T-cell (primary cell): ENCODE measurements at regions not wholly inside any gene's neighbourhood (a gene's known extent, or its start where the extent isn't known, plus 50 kb on each side); places are given as distances from the start of the nearest gene placed in this dataset.

ENCODE experiments used
- ATAC-seq, 4 experiments: fragments of 200-7000 bp in 3 of 4; fragments of 150-1000 bp in 1 of 4; cut with Tn5 transposase; replicated peaks in 1 of 4; 1 replicate in 3 of 4; 2 replicates in 1 of 4; pipeline ENCODE4 v1.10.0; 2021; ENCODE audit warnings: moderate library complexity in 3 of 4, mild to moderate bottlenecking in 2 of 4, moderate number of reproducible peaks in 1 of 4
- CTCF ChIA-PET, 2 donors: fragments of 300-600 bp; sonication (Branson Sonifier 250); formaldehyde crosslinking; loops; one replicate each; lab custom pipeline; 2022; ENCODE audit warnings: antibody characterized with exemption in 2 of 2; lab: Charles Lee
- POLR2A ChIA-PET, 2 donors: fragments of 300-600 bp; sonication (Branson Sonifier 250); formaldehyde crosslinking; loops; one replicate each; lab custom pipeline; 2022; ENCODE audit warnings: antibody characterized with exemption in 2 of 2; lab: Charles Lee
- DNase-seq, 35 experiments: peaks; one replicate each; pipeline versions ENCODE4 v3.0.0 to v3.0.0-alpha.2; 2013 to 2023
- H3K27ac ChIP-seq: one replicate; pipeline ENCODE4 v1.5.1; 2013; ENCODE audit warnings: low read length
- H3K27me3 ChIP-seq, 2 experiments: replicated peaks in 1 of 2; 1 replicate in 1 of 2; 2 replicates in 1 of 2; pipeline versions ENCODE4 v1.6.1 to v1.7.0; 2013; ENCODE audit warnings: low read length in 1 of 2, mixed read lengths in 1 of 2; ENCODE audit not compliant: control insufficient read depth in 2 of 2, insufficient read depth in 2 of 2; ENCODE audit errors: extremely low read depth in 1 of 2
- H3K36me3 ChIP-seq, 2 donors: 1 replicate in 1 of 2; 2 replicates in 1 of 2; pipeline versions ENCODE4 v1.6.1 to v1.7.0; 2013; ENCODE audit warnings: low read length in 1 of 2; ENCODE audit not compliant: control insufficient read depth in 2 of 2, insufficient read depth in 1 of 2; ENCODE audit errors: extremely low read depth in 1 of 2
- H3K4me1 ChIP-seq, 2 experiments: 1 replicate in 1 of 2; 2 replicates in 1 of 2; pipeline versions ENCODE4 v1.6.1 to v1.7.0; 2013; ENCODE audit warnings: low read length in 2 of 2, mixed read lengths in 1 of 2; ENCODE audit not compliant: insufficient read depth in 2 of 2, control insufficient read depth in 1 of 2; ENCODE audit errors: extremely low read depth in 1 of 2
- H3K4me3 ChIP-seq, 2 donors: 1 replicate in 1 of 2; 2 replicates in 1 of 2; pipeline versions ENCODE4 v1.5.1 to v1.7.0; 2013; ENCODE audit warnings: mild to moderate bottlenecking in 2 of 2, low read length in 1 of 2, moderate library complexity in 1 of 2; ENCODE audit not compliant: control insufficient read depth in 1 of 2; ENCODE audit errors: extremely low read depth in 1 of 2
- H3K9me3 ChIP-seq: 2 replicates; pipeline ENCODE4 v1.7.0; 2013
- H3K27ac Mint-ChIP-seq, 2 donors: one replicate each; pipeline ENCODE4 v1.8.0; 2020 to 2021; ENCODE audit warnings: mild to moderate bottlenecking in 2 of 2, mixed read lengths in 2 of 2
- H3K27me3 Mint-ChIP-seq, 2 donors: one replicate each; pipeline ENCODE4 v1.8.0; 2021 to 2022; ENCODE audit warnings: mixed read lengths in 2 of 2
- H3K36me3 Mint-ChIP-seq: one replicate; pipeline ENCODE4 v1.8.0; 2021; ENCODE audit warnings: mixed read lengths
- H3K4me1 Mint-ChIP-seq, 3 donors: one replicate each; pipeline ENCODE4 v1.8.0; 2020 to 2022; ENCODE audit warnings: mixed read lengths in 3 of 3, mild to moderate bottlenecking in 1 of 3
- H3K4me3 Mint-ChIP-seq, 3 donors: one replicate each; pipeline ENCODE4 v1.8.0; 2020 to 2022; ENCODE audit warnings: mild to moderate bottlenecking in 3 of 3, mixed read lengths in 3 of 3, moderate library complexity in 3 of 3
- H3K9me3 Mint-ChIP-seq, 3 donors: one replicate each; pipeline ENCODE4 v1.8.0; 2020 to 2022; ENCODE audit warnings: mixed read lengths in 3 of 3
- WGBS: methylation state at CpG from one replicate; pipeline ENCODE4 v1.1.5; 2013; ENCODE audit warnings: missing lambda C conversion rate; ENCODE audit not compliant: insufficient coverage; 5-methylcytosine and 5-hydroxymethylcytosine counted together

GRCh38 chr12:126534942-126535341 is 1469.7 kb downstream of the AACS start:
- DNase-seq (no peak), ATAC-seq (no peak)
- no peaks in the 10 kb centered on the region for H3K36me3 ChIP-seq
- Mint-ChIP-seq H3K36me3 (no peaks in the 10 kb centered on the region), H3K4me3 (no peak overlapping the region), H3K9me3 (peaks cover 0 to 2% (median 0%) of the 10 kb centered on the region in 3 donors), H3K4me1 (no peaks in the 10 kb centered on the region), H3K27ac (no peak overlapping the region), H3K27me3 (no peaks in the 10 kb centered on the region)
- H3K27me3 ChIP-seq, result no peaks in the 10 kb centered on the region
- H3K4me1 ChIP-seq, result no peaks in the 10 kb centered on the region
- ChIA-PET POLR2A (no interaction called here), CTCF (no interaction called here)
- H3K4me3 ChIP-seq, result no peak overlapping the region
- no peak overlapping the region for H3K27ac ChIP-seq
- 100% methylated on average over 1 of the region's 1 CpG for whole genome bisulfite sequencing
- no peaks in the 10 kb centered on the region for H3K9me3 ChIP-seq

GRCh38 chr12:126535971-126536370 is 1470.7 kb downstream of the AACS start:
- H3K27me3 ChIP-seq, result no peaks in the 10 kb centered on the region
- Mint-ChIP-seq H3K9me3 (peaks cover 0 to 2% (median 0%) of the 10 kb centered on the region in 3 donors), H3K27me3 (no peaks in the 10 kb centered on the region), H3K27ac (no peak overlapping the region), H3K36me3 (no peaks in the 10 kb centered on the region), H3K4me1 (no peaks in the 10 kb centered on the region), H3K4me3 (no peak overlapping the region)
- no peaks in the 10 kb centered on the region for H3K4me1 ChIP-seq
- ATAC-seq, result no peak
- H3K4me3 ChIP-seq, result no peak overlapping the region
- CTCF ChIA-PET, result no interaction called here
- no peaks in the 10 kb centered on the region for H3K9me3 ChIP-seq
- DNase-seq, result no peak
- POLR2A ChIA-PET, result no interaction called here
- 70% methylated on average over 2 of the region's 4 CpGs for WGBS
- no peaks in the 10 kb centered on the region for H3K36me3 ChIP-seq
- no peak overlapping the region for H3K27ac ChIP-seq

DNA sequence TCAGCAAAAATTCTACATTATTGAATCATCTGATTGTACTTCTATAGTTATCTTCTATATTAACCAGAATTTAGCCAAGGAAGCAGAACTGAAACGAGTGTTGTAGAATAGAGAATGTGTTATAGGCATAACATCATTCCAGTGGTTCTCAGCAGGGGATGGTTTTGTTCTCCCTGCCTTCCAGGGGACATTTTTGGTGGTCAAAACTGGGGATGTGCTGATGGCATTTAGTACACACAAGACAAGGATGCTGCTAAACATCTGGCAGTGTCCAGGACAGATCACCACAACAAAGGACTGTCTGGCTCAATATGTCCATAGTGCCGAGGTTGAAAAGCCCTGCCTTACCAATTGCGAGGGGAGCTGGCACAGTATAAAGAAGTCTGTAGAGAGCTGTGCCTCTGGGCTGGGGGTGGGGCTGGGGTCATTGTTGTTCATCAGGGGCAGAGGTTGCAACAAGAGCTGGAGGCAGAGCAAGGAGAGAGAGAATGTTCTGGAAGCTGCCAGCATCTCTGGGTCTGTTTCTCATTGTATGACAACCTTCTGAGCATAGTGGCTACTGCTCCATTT is 1472.8 kb downstream of the AACS start:
- ATAC-seq (no peak), DNase-seq (no peak)
- Histone ChIP-seq H3K36me3 (no peaks in the 10 kb centered on the region), H3K4me3 (no peak overlapping the region), H3K9me3 (no peaks in the 10 kb centered on the region), H3K27me3 (no peaks in the 10 kb centered on the region), H3K27ac (no peak overlapping the region), H3K4me1 (no peaks in the 10 kb centered on the region)
- H3K4me1 Mint-ChIP-seq, result no peaks in the 10 kb centered on the region
- H3K4me3 Mint-ChIP-seq, result no peak overlapping the region
- 100% methylated on average over 2 of the region's 3 CpGs for WGBS
- H3K27me3 Mint-ChIP-seq, result no peaks in the 10 kb centered on the region
- ChIA-PET POLR2A (no interaction called here), CTCF (no interaction called here)
- no peaks in the 10 kb centered on the region for H3K36me3 Mint-ChIP-seq
- H3K9me3 Mint-ChIP-seq, result peaks cover 0 to 2% (median 0%) of the 10 kb centered on the region in 3 donors
- H3K27ac Mint-ChIP-seq, result no peak overlapping the region

DNA sequence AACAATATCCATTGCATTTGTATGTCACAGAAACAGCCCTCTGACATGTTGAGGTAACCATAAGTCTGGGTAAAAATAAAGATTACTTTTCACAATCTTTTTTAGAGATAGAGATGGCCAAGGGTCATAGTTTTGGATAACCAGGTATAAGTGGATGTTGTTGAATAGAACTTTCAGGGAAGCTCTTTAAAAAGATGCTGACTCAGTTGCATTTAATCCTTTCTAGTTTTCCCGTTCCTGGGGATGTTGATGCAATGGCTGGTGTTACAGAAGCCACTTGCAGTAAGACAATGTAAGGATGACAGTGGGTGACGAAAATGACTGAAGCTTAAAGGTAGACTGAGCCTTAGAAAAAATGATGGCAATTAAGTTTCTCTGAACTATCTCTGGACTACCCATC is 1473.7 kb downstream of the AACS start:
- CTCF ChIA-PET, result no interaction called here

GRCh38 chr12:126545411-126545810 is 1480.2 kb downstream of the AACS start:
- POLR2A ChIA-PET, result no interaction called here
- ATAC-seq (no peak), DNase-seq (no peak)
- Mint-ChIP-seq H3K4me3 (no peak overlapping the region), H3K4me1 (no peaks in the 10 kb centered on the region), H3K36me3 (no peaks in the 10 kb centered on the region), H3K9me3 (peaks cover 0 to 4% (median 3%) of the 10 kb centered on the region in 3 donors), H3K27me3 (no peaks in the 10 kb centered on the region), H3K27ac (no peak overlapping the region)
- H3K27ac ChIP-seq, result no peak overlapping the region
- H3K36me3 ChIP-seq, result no peaks in the 10 kb centered on the region
- H3K4me3 ChIP-seq, result no peak overlapping the region
- no peaks in the 10 kb centered on the region for H3K27me3 ChIP-seq
- CTCF ChIA-PET, result no interaction called here
- peaks cover 4% of the 10 kb centered on the region for H3K9me3 ChIP-seq
- no peaks in the 10 kb centered on the region for H3K4me1 ChIP-seq
- no CpG with 5 or more reads among the region's 4 CpGs for WGBS

More for the DNA sequence above, 1473.7 kb downstream of the AACS start:
- Mint-ChIP-seq H3K4me1 (no peaks in the 10 kb centered on the region), H3K27ac (no peak overlapping the region), H3K36me3 (no peaks in the 10 kb centered on the region), H3K9me3 (peaks cover 0 to 2% (median 0%) of the 10 kb centered on the region in 3 donors), H3K4me3 (no peak overlapping the region), H3K27me3 (no peaks in the 10 kb centered on the region)
- H3K4me3 ChIP-seq, result no peak overlapping the region
- 71% methylated on average over 1 of the region's 2 CpGs for WGBS
- H3K36me3 ChIP-seq, result no peaks in the 10 kb centered on the region
- no peak overlapping the region for H3K27ac ChIP-seq
- H3K4me1 ChIP-seq, result no peaks in the 10 kb centered on the region
- peaks cover 2% of the 10 kb centered on the region for H3K9me3 ChIP-seq
- POLR2A ChIA-PET, result no interaction called here
- ATAC-seq (no peak), DNase-seq (no peak)
- no peaks in the 10 kb centered on the region for H3K27me3 ChIP-seq

- ATAC-seq (no peak), DNase-seq (no peak)
- peaks cover 0 to 4% (median 3%) of the 10 kb centered on the region in 3 donors for H3K9me3 Mint-ChIP-seq
- Histone ChIP-seq H3K27me3 (no peaks in the 10 kb centered on the region), H3K4me1 (no peaks in the 10 kb centered on the region), H3K4me3 (no peak overlapping the region), H3K36me3 (no peaks in the 10 kb centered on the region), H3K27ac (no peak overlapping the region), H3K9me3 (peaks cover 4% of the 10 kb centered on the region)
- H3K27ac Mint-ChIP-seq, result no peak overlapping the region
- no peak overlapping the region for H3K4me3 Mint-ChIP-seq
- H3K27me3 Mint-ChIP-seq, result no peaks in the 10 kb centered on the region
- WGBS, result 87% methylated on average over 3 of the region's 10 CpGs
- no peaks in the 10 kb centered on the region for H3K36me3 Mint-ChIP-seq
- ChIA-PET POLR2A (no interaction called here), CTCF (no interaction called here)
- no peaks in the 10 kb centered on the region for H3K4me1 Mint-ChIP-seq
Measured at GRCh38 chr12:126547905-126548304, 1482.7 kb downstream of the AACS start.

GRCh38 chr12:126551869-126552268 is 1486.6 kb downstream of the AACS start:
- ChIA-PET CTCF (no interaction called here), POLR2A (interaction anchor here in 1 of 2 donors (0.6 kb wide), 1 partner anchor 481 kb away, joined by 3 read pairs; no protein-coding TSS in a partner anchor)
- Mint-ChIP-seq H3K27ac (no peak overlapping the region), H3K9me3 (peaks cover 0 to 3% (median 3%) of the 10 kb centered on the region in 3 donors), H3K36me3 (no peaks in the 10 kb centered on the region), H3K4me3 (no peak overlapping the region), H3K4me1 (no peaks in the 10 kb centered on the region), H3K27me3 (no peaks in the 10 kb centered on the region)
- Histone ChIP-seq H3K4me1 (no peaks in the 10 kb centered on the region), H3K36me3 (no peaks in the 10 kb centered on the region), H3K27me3 (no peaks in the 10 kb centered on the region), H3K9me3 (no peaks in the 10 kb centered on the region), H3K4me3 (no peak overlapping the region), H3K27ac (no peak overlapping the region)
- ATAC-seq (no peak), DNase-seq (no peak)
- 33% methylated on average over 1 of the region's 4 CpGs for WGBS
